ENCODE measurements at regions not wholly inside any gene's neighbourhood (a gene's known extent, or its start where the extent isn't known, plus 50 kb on each side); places are given as distances from the start of the nearest gene placed in this dataset.

- TF ChIP-seq CTCF (conservative IDR thresholded peaks at IDR 0.05; ENCODE audit: low read length) (no peak), EZH2phosphoT487 (IDR thresholded peaks at IDR 0.05; ENCODE audit: borderline replicate concordance, low read depth, low read length) (no peak)
Measured at GRCh38 chr16:65981057-65981456, 385.4 kb upstream of the CDH5 start.
